ENCODE measurements at regions not wholly inside any gene's neighbourhood (a gene's known extent, or its start where the extent isn't known, plus 50 kb on each side); places are given as distances from the start of the nearest gene placed in this dataset.

DNA sequence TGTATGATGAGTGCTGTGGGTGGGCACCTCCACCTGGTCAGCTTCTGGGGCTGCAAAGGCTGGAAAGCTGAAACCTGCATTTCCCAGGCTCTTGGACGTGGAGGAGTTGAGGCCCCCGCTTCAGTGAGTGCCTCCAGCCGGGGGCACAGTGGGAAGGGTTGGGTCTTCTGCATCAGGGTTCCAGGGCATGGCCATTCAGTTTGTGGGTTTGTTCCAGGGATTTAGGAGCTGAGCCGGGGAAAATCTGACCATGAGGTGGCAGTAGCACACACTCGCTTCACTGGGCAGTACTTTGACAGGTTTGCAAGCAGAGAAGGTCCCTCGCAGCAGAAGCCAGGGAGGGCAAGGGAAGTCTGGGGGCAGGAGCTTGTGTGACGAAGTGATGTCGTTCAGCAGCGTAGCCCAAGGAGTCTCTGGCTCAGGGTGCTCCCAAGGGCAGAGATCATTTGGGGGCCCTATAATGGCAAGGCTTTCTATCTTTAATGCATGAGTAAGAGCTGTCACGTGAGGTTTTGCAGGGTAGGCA, 69.5 kb upstream of the SULF2 start (continued):
- no peak for TF ChIP-seq MEF2B (IDR thresholded peaks at IDR 0.05; ENCODE audit: partially characterized antibody, poor library complexity, severe bottlenecking)

DNA sequence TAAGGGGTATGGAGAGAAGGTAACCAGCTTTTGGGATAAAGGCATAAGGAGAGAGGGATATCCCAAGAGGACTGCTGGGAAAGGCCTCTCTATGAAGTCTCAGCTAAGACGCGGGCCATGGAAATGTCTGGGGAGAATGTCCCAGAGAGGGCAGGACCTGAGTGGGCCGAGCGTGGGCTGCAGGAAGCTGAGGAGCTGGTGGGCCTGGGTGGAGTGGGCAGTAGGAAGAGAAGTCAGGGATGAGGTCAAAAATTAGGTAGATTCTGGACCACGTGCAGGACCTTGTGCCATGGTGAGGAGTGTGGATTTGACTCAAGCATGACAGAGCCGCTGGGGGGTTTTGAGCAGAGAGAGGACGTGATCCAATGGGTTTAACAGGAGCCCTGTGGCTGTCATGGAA, 66.5 kb upstream of the SULF2 start:
- ATAC-seq: no peak
- H3K27me3 ChIP-seq (replicated peaks in 1 of 2; ENCODE audit: control insufficient read depth in 2 of 2, insufficient read depth in 2 of 2, low read length in 1 of 2): no peaks in the 10 kb centered on the region; a peak in 1 of 4 replicates
- no TSS peak for BruUV-seq (replicated peaks)
- DNase-seq (ENCODE audit: low read depth, low spot score): no peak
- no peak overlapping the region for H3K4me2 ChIP-seq (ENCODE audit: control insufficient read depth, insufficient read depth)
- H2AFZ ChIP-seq (ENCODE audit: control insufficient read depth, low read depth, low read length): no peak overlapping the region
- H3K36me3 ChIP-seq (ENCODE audit: control insufficient read depth in 2 of 2, insufficient read depth in 2 of 2, low read length in 1 of 2): no peaks in the 10 kb centered on the region
- no peaks in the 10 kb centered on the region for H3K79me2 ChIP-seq (ENCODE audit: control insufficient read depth, insufficient read depth, low read length)
- ChIA-PET RAD21 (ENCODE audit: unreplicated experiment) (no interaction called here), SMC1A (ENCODE audit: uncharacterized antibody, unreplicated experiment) (no interaction called here), CTCF (interaction anchor here (0.5 to 0.9 kb wide), 2 partner anchors 65 to 769 kb away, joined by 3 read pairs; no protein-coding TSS in a partner anchor), POLR2A (no interaction called here)
- TF ChIP-seq KLF5 (IDR thresholded peaks at IDR 0.05; ENCODE audit: partially characterized antibody) (no peak), HDGF (IDR thresholded peaks at IDR 0.05) (no peak), RFX5 (IDR thresholded peaks at IDR 0.05; ENCODE audit: low read depth, low read length) (no peak), STAT1 (conservative IDR thresholded peaks at IDR 0.05) (no peak), JUND (IDR thresholded peaks at IDR 0.05; ENCODE audit: low read depth, low read length) (no peak), RAD51 (IDR thresholded peaks at IDR 0.05) (no peak), NR2C2 (IDR thresholded peaks at IDR 0.05; ENCODE audit: borderline replicate concordance, control insufficient read depth, insufficient read length, low read depth) (no peak), IKZF2 (IDR thresholded peaks at IDR 0.05) (no peak), MYB (IDR thresholded peaks at IDR 0.05; ENCODE audit: borderline replicate concordance, low read depth, low read length) (no peak), LARP7 (IDR thresholded peaks at IDR 0.05) (no peak), CBFB (IDR thresholded peaks at IDR 0.05; ENCODE audit: low read depth) (no peak)
- TF ChIP-seq, protein P1, sequence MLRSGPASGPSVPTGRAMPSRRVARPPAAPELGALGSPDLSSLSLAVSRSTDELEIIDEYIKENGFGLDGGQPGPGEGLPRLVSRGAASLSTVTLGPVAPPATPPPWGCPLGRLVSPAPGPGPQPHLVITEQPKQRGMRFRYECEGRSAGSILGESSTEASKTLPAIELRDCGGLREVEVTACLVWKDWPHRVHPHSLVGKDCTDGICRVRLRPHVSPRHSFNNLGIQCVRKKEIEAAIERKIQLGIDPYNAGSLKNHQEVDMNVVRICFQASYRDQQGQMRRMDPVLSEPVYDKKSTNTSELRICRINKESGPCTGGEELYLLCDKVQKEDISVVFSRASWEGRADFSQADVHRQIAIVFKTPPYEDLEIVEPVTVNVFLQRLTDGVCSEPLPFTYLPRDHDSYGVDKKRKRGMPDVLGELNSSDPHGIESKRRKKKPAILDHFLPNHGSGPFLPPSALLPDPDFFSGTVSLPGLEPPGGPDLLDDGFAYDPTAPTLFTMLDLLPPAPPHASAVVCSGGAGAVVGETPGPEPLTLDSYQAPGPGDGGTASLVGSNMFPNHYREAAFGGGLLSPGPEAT (IDR thresholded peaks at IDR 0.05; ENCODE audit: low read depth): no peak
- TF ChIP-seq, protein P2, sequence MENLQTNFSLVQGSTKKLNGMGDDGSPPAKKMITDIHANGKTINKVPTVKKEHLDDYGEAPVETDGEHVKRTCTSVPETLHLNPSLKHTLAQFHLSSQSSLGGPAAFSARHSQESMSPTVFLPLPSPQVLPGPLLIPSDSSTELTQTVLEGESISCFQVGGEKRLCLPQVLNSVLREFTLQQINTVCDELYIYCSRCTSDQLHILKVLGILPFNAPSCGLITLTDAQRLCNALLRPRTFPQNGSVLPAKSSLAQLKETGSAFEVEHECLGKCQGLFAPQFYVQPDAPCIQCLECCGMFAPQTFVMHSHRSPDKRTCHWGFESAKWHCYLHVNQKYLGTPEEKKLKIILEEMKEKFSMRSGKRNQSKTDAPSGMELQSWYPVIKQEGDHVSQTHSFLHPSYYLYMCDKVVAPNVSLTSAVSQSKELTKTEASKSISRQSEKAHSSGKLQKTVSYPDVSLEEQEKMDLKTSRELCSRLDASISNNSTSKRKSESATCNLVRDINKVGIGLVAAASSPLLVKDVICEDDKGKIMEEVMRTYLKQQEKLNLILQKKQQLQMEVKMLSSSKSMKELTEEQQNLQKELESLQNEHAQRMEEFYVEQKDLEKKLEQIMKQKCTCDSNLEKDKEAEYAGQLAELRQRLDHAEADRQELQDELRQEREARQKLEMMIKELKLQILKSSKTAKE (IDR thresholded peaks at IDR 0.05; ENCODE audit: low read depth, poor library complexity, severe bottlenecking): no peak
- H3K27ac ChIP-seq (ENCODE audit: control insufficient read depth, insufficient read depth): no peak overlapping the region
- 38% methylated on average over 7 of the region's 7 CpGs for WGBS (ENCODE audit: insufficient coverage, insufficient replicate concordance, low lambda C conversion rate, missing lambda C conversion rate)
- peaks cover under 1% of the 10 kb centered on the region for H3K4me1 ChIP-seq (ENCODE audit: control insufficient read depth, insufficient read depth, low read length)
- in situ Hi-C loops (cut with MboI) (no loop called here), intact Hi-C loops (cut with micrococcal nuclease; ENCODE audit: unreplicated experiment) (no loop called here)
- no peak overlapping the region for H3K9ac ChIP-seq (ENCODE audit: control insufficient read depth, insufficient read depth, low read length)
- H3K4me3 ChIP-seq: no peak overlapping the region
- no peaks in the 10 kb centered on the region for H4K20me1 ChIP-seq (ENCODE audit: control insufficient read depth, insufficient read depth)
- H3K9me3 ChIP-seq (replicated peaks; ENCODE audit: control insufficient read depth, insufficient read depth, low read length): no peaks in the 10 kb centered on the region; the same call in 2 of the 3 replicates
- FAIRE-seq: no peak
